Endothelial cell of umbilical vein (primary cell): ENCODE measurements at regions not wholly inside any gene's neighbourhood (a gene's known extent, or its start where the extent isn't known, plus 50 kb on each side); places are given as distances from the start of the nearest gene placed in this dataset.

Experiments
- BruUV-seq: library from RNA; stranded (reverse); fragments of 400-500 nt; replicated peaks from 2 replicates; lab custom pipeline; 2021; lab: Mats Ljungman, UMichigan
- CTCF ChIA-PET: fragments of 300-600, 350-600 bp; sonication (Branson Sonifier 250); formaldehyde crosslinking; loops from one replicate; lab custom pipeline; 2021; ENCODE audit warnings: antibody characterized with exemption, inconsistent platforms; lab: Charles Lee
- POLR2A ChIA-PET: fragments of 300-600, 350-600 bp; sonication (Branson Sonifier 250); formaldehyde crosslinking; loops from one replicate; lab custom pipeline; 2021; ENCODE audit warnings: antibody characterized with exemption, inconsistent platforms; lab: Charles Lee
- DNase-seq: peaks from one replicate; pipeline ENCODE4 v3.0.0-alpha.2; 2011; ENCODE audit warnings: low read depth, low spot score
- FAIRE-seq: peaks from 2 replicates; lab custom pipeline; 2011; peaks lifted over from hg19 to GRCh38; lab: Jason Lieb, UNC
- H2AFZ ChIP-seq: 2 replicates; pipeline ENCODE4 v1.6.0; 2012; ENCODE audit warnings: low read depth, low read length, control low read depth, inconsistent platforms
- H3K27ac ChIP-seq: 2 replicates; pipeline ENCODE4 v1.5.1; 2011; ENCODE audit warnings: low read depth, mild to moderate bottlenecking, control low read depth, low read length, moderate library complexity; ENCODE audit not compliant: insufficient read depth
- H3K27me3 ChIP-seq, 2 experiments: 2 replicates each; pipeline versions ENCODE4 v1.6.0 to v1.6.1; 2011; ENCODE audit warnings: low read length in 2 of 2, mixed read lengths in 1 of 2; ENCODE audit not compliant: control insufficient read depth in 2 of 2, insufficient read depth in 2 of 2
- H3K36me3 ChIP-seq, 2 experiments: 2 replicates in 1 of 2; 3 replicates in 1 of 2; pipeline ENCODE4 v1.5.1; 2011; ENCODE audit warnings: low read length in 2 of 2, mild to moderate bottlenecking in 1 of 2, moderate library complexity in 1 of 2; ENCODE audit not compliant: control insufficient read depth in 2 of 2, insufficient read depth in 2 of 2; ENCODE audit errors: extremely low read depth in 1 of 2
- H3K4me1 ChIP-seq: 3 replicates; pipeline ENCODE4 v1.5.1; 2011; ENCODE audit warnings: mild to moderate bottlenecking, low read length; ENCODE audit not compliant: control insufficient read depth, insufficient read depth; ENCODE audit errors: extremely low read depth
- H3K4me2 ChIP-seq: 2 replicates; pipeline ENCODE4 v1.6.1; 2011; ENCODE audit warnings: low read length, control low read depth, mixed read lengths; ENCODE audit not compliant: insufficient read depth
- H3K4me3 ChIP-seq, 3 experiments: fragments of 200-600 bp in 1 of 3; sonication (generic), shearing (Covaris generic) in 1 of 3; replicated peaks in 1 of 3; 2 replicates each; pipeline ENCODE4 v1.5.1; 2011 to 2016; ENCODE audit warnings: control low read depth in 3 of 3, low read length in 3 of 3, mild to moderate bottlenecking in 2 of 3, inconsistent platforms in 1 of 3, low read depth in 1 of 3, moderate library complexity in 1 of 3; ENCODE audit not compliant: insufficient read depth in 1 of 3
- H3K79me2 ChIP-seq: 2 replicates; pipeline ENCODE4 v1.6.0; 2012; ENCODE audit warnings: low read length, inconsistent platforms; ENCODE audit not compliant: control insufficient read depth, insufficient read depth
- H3K9ac ChIP-seq: replicated peaks from 2 replicates; pipeline ENCODE3; 2011; ENCODE audit warnings: low read length, control low read depth; ENCODE audit not compliant: insufficient read depth; ENCODE audit errors: extremely low read depth
- H3K9me1 ChIP-seq: replicated peaks from 3 replicates; pipeline ENCODE4 v1.6.0; 2011; ENCODE audit warnings: mild to moderate bottlenecking, low read length; ENCODE audit not compliant: control insufficient read depth, insufficient read depth; ENCODE audit errors: extremely low read depth
- H3K9me3 ChIP-seq: replicated peaks from 2 replicates; pipeline ENCODE4 v1.5.1; 2012; ENCODE audit warnings: low read length, inconsistent platforms; ENCODE audit not compliant: control insufficient read depth, insufficient read depth
- H4K20me1 ChIP-seq: replicated peaks from 2 replicates; pipeline ENCODE3; 2011; ENCODE audit warnings: mild to moderate bottlenecking, low read length; ENCODE audit not compliant: control insufficient read depth, insufficient read depth; ENCODE audit errors: extremely low read depth
- CTCF ChIP-seq, 2 donors: IDR thresholded peaks; 1 replicate in 1 of 2; 2 replicates in 1 of 2; pipeline ENCODE4 v1.5.1; 2011; ENCODE audit warnings: low read length in 2 of 2, mild to moderate bottlenecking in 2 of 2, moderate library complexity in 2 of 2, control low read depth in 1 of 2, inconsistent platforms in 1 of 2, low read depth in 1 of 2; ENCODE audit not compliant: insufficient read depth in 1 of 2; ENCODE audit errors: extremely low read depth in 1 of 2
- EZH2 ChIP-seq: IDR thresholded peaks from 2 replicates; pipeline ENCODE4 v1.6.1; 2012; ENCODE audit warnings: borderline replicate concordance, low read depth, mild to moderate bottlenecking, moderate library complexity, low read length, inconsistent platforms; ENCODE audit not compliant: severe bottlenecking
- FOS ChIP-seq: IDR thresholded peaks from 2 replicates; pipeline ENCODE4 v1.6.1; 2011; ENCODE audit warnings: mild to moderate bottlenecking, low read length, moderate library complexity, borderline replicate concordance; ENCODE audit not compliant: insufficient read depth
- GATA2 ChIP-seq: IDR thresholded peaks from 2 replicates; pipeline ENCODE4 v1.7.0; 2011; ENCODE audit warnings: low read depth, mild to moderate bottlenecking, moderate library complexity, mixed read lengths, low read length; ENCODE audit not compliant: insufficient read length, insufficient read depth
- JUN ChIP-seq: IDR thresholded peaks from 2 replicates; pipeline ENCODE4 v1.6.1; 2011; ENCODE audit warnings: borderline replicate concordance, low read depth; ENCODE audit not compliant: insufficient read length, insufficient read depth
- MAX ChIP-seq: IDR thresholded peaks from 2 replicates; pipeline ENCODE4 v1.6.1; 2011; ENCODE audit not compliant: insufficient read depth, insufficient read length
- MYC ChIP-seq: IDR thresholded peaks from one replicate; pipeline ENCODE4 v1.6.1; 2011; ENCODE audit warnings: mild to moderate bottlenecking, low read depth, low read length
- POLR2A ChIP-seq: IDR thresholded peaks from 2 replicates; pipeline ENCODE4 v1.6.1; 2012; ENCODE audit warnings: low read depth, mild to moderate bottlenecking, control low read depth, low read length
- POLR2AphosphoS5 ChIP-seq: IDR thresholded peaks from 2 replicates; pipeline ENCODE4 v1.6.1; 2012; ENCODE audit warnings: low read depth, mild to moderate bottlenecking, control low read depth, low read length, moderate library complexity; ENCODE audit not compliant: insufficient read depth
- dilution Hi-C: fragments of 300-500 bp; cut with MboI; formaldehyde crosslinking; loops from one replicate; pipeline ENCODE4 v1.15.0; 2019; ENCODE audit warnings: low sequenced_read_pairs; ENCODE audit not compliant: extremely low pct_ligation_motif_present
- intact Hi-C: fragments of 100-400 bp; cut with micrococcal nuclease; formaldehyde crosslinking; loops from one replicate; pipeline ENCODE4 v1.10.0; 2022

- Histone ChIP-seq H3K9me3 (no peaks in the 10 kb centered on the region), H3K4me2 (no peak overlapping the region), H3K79me2 (no peaks in the 10 kb centered on the region), H4K20me1 (no peaks in the 10 kb centered on the region), H3K4me1 (no peaks in the 10 kb centered on the region), H3K9me1 (no peaks in the 10 kb centered on the region), H3K27ac (no peak overlapping the region), H3K9ac (no peak overlapping the region), H3K36me3 (no peaks in the 10 kb centered on the region), H2AFZ (no peak overlapping the region), H3K27me3 (no peaks in the 10 kb centered on the region), H3K4me3 (no peak overlapping the region)
- FAIRE-seq = no peak
- BruUV-seq = no TSS peak
- dilution Hi-C loops (no loop called here), intact Hi-C loops (no loop called here)
- TF ChIP-seq POLR2AphosphoS5 = no peak
- no peak for TF ChIP-seq CTCF (IDR thresholded peaks at IDR 0.05; ENCODE audit: extremely low read depth in 1 of 2, insufficient read depth in 1 of 2, low read depth in 1 of 2, low read length in 2 of 2)
- TF ChIP-seq MAX = no peak
- TF ChIP-seq POLR2A = no peak
- TF ChIP-seq GATA2 = no peak
- TF ChIP-seq EZH2 = no peak
- TF ChIP-seq FOS = no peak
- TF ChIP-seq MYC = no peak
- TF ChIP-seq JUN = no peak
- ChIA-PET POLR2A (no interaction called here), CTCF (no interaction called here)
- DNase-seq = no peak
Observed at GRCh38 chr10:26938578-26938977, 77.8 kb upstream of the ABI1 start.
